ENCODE measurements at regions not wholly inside any gene's neighbourhood (a gene's known extent, or its start where the extent isn't known, plus 50 kb on each side); places are given as distances from the start of the nearest gene placed in this dataset.

DNA sequence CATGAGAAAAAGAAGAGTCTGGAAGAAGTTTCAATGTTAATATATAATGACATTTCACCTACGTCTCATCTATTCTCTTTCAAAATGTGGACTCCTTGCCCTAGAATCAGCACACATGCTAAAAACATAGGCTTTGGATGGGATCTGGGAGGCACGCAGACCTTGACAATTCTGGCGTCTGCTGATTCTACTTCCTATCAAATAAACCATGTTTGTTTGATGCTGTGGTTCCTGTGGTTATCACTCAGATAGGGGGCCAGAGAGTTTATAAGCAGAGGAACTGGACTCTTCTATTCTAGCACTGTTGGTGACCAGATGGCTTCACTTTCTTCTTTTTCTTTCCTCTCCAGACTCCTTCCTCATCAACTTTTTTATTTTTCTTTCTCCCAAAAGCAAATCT is 336.8 kb downstream of the DIPK2A start:
- TF ChIP-seq CTCF (IDR thresholded peaks at IDR 0.05; ENCODE audit: low read depth, low read length, missing input control) (no peak), YY1 (IDR thresholded peaks at IDR 0.05) (no peak), JUND (IDR thresholded peaks at IDR 0.05) (no peak), TAF1 (conservative IDR thresholded peaks at IDR 0.05) (no peak), REST (IDR thresholded peaks at IDR 0.05) (no peak), FOXA1 (IDR thresholded peaks at IDR 0.05) (no peak), ATF3 (IDR thresholded peaks at IDR 0.05) (no peak), RAD21 (IDR thresholded peaks at IDR 0.05) (no peak), HNF4A (conservative IDR thresholded peaks at IDR 0.05) (no peak), EGR1 (IDR thresholded peaks at IDR 0.05; ENCODE audit: low read depth in 2 of 2) (no peak), GABPA (IDR thresholded peaks at IDR 0.05 in 1 of 2, conservative IDR thresholded peaks at IDR 0.05 in 1 of 2) (no peak)
